Stomach (tissue), 4 donors: ENCODE measurements at regions not wholly inside any gene's neighbourhood (a gene's known extent, or its start where the extent isn't known, plus 50 kb on each side); places are given as distances from the start of the nearest gene placed in this dataset.

Experiments used
- POLR2A ChIP-seq, 4 donors: fragments of 450-650 bp; IDR thresholded peaks; one replicate each; pipeline ENCODE4 v1.6.1; 2016; ENCODE audit warnings: antibody characterized with exemption in 4 of 4, control low read depth in 2 of 4, mild to moderate bottlenecking in 1 of 4, moderate library complexity in 1 of 4
- POLR2AphosphoS5 ChIP-seq, 3 donors: sonication (generic); formaldehyde crosslinking; IDR thresholded peaks; one replicate each; pipeline ENCODE4 v1.6.1; 2016; ENCODE audit warnings: antibody characterized with exemption in 3 of 3
- TF ChIP-seq, protein P1 (sequence below), 7 experiments: fragments of 450-650 bp in 4 of 7; fragments of 200-600 bp in 3 of 7; sonication (generic) in 3 of 7; IDR thresholded peaks; one replicate each; pipeline ENCODE4 v1.5.1; 2016 to 2019; ENCODE audit warnings: antibody characterized with exemption in 7 of 7, control low read depth in 2 of 7, mild to moderate bottlenecking in 1 of 7

- TF ChIP-seq, protein P1, sequence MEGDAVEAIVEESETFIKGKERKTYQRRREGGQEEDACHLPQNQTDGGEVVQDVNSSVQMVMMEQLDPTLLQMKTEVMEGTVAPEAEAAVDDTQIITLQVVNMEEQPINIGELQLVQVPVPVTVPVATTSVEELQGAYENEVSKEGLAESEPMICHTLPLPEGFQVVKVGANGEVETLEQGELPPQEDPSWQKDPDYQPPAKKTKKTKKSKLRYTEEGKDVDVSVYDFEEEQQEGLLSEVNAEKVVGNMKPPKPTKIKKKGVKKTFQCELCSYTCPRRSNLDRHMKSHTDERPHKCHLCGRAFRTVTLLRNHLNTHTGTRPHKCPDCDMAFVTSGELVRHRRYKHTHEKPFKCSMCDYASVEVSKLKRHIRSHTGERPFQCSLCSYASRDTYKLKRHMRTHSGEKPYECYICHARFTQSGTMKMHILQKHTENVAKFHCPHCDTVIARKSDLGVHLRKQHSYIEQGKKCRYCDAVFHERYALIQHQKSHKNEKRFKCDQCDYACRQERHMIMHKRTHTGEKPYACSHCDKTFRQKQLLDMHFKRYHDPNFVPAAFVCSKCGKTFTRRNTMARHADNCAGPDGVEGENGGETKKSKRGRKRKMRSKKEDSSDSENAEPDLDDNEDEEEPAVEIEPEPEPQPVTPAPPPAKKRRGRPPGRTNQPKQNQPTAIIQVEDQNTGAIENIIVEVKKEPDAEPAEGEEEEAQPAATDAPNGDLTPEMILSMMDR (IDR thresholded peaks at IDR 0.05), result no peak
- no peak for TF ChIP-seq POLR2A (IDR thresholded peaks at IDR 0.05)
- no peak for TF ChIP-seq POLR2AphosphoS5 (IDR thresholded peaks at IDR 0.05)
Measured at GRCh38 chr14:28305938-28306337, 460.6 kb upstream of the FOXG1 start.
